ENCODE measurements at regions not wholly inside any gene's neighbourhood (a gene's known extent, or its start where the extent isn't known, plus 50 kb on each side); places are given as distances from the start of the nearest gene placed in this dataset.

DNA sequence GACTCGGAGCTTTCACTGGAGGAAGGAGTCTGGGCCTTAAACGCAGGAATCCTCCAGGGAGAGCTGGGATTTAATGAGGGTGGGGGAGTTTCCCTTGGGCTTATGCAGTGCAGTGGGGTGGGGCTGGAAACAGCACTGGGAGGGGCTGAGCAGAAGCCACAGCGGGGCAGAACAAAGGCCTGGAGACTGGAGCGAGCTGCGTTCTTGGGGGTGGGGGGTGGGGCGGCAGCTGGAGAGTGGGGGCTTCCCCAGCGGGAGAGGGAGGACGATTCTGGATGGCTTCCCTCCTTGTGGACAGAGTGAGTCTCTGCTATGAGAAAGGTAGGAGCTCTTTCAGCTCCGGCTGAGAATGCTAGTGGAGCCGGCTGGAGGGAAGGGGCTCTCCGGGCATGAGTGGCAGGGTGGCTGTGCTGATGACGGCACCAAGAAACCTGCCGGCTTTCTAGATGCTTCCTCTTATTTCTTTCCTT, 406.0 kb downstream of the SEC14L1 start:
- POLR2A ChIA-PET = interaction anchor here (1.6 kb wide), 1 partner anchor 10 kb away, joined by 5 read pairs; no protein-coding TSS in a partner anchor
- in situ Hi-C loops (cut with MboI) = loop anchor here (10.0 kb wide), 1 partner anchor 468 kb away; no protein-coding TSS in a partner anchor
- Histone ChIP-seq H3K36me3 (ENCODE audit: control insufficient read depth, insufficient read depth, low read length) (no peaks in the 10 kb centered on the region), H3K79me2 (ENCODE audit: control insufficient read depth, insufficient read depth, low read length) (no peaks in the 10 kb centered on the region), H3K4me1 (replicated peaks in 1 of 2; ENCODE audit: control insufficient read depth in 2 of 2, insufficient read depth in 2 of 2, low read length in 2 of 2) (peaks cover 7 to 11% of the 10 kb centered on the region in 2 experiments; a peak in 4 of 5 replicates), H4K20me1 (replicated peaks; ENCODE audit: control insufficient read depth, insufficient read depth, low read length) (peaks cover 8% of the 10 kb centered on the region), H3K27me3 (ENCODE audit: control insufficient read depth in 2 of 2, insufficient read depth in 2 of 2, low read length in 2 of 2) (peaks cover 21 to 50% of the 10 kb centered on the region in 2 experiments; a peak in 4 of 5 replicates), H3K4me3 (no peak overlapping the region), H3K4me2 (ENCODE audit: insufficient read depth, low read length) (no peak overlapping the region), H3K9me3 (replicated peaks; ENCODE audit: control insufficient read depth, insufficient read depth, low read depth, low read length) (no peaks in the 10 kb centered on the region), H3K27ac (ENCODE audit: extremely low read depth, low read depth, low read length) (no peak overlapping the region), H2AFZ (ENCODE audit: low read depth, low read length) (no peak overlapping the region), H3K9ac (ENCODE audit: insufficient read depth in 1 of 2, low read depth in 2 of 2, low read length in 2 of 2) (no peak overlapping the region), H3K9me1 (ENCODE audit: control insufficient read depth, insufficient read depth, low read length) (no peaks in the 10 kb centered on the region)
- TF ChIP-seq, protein P1, sequence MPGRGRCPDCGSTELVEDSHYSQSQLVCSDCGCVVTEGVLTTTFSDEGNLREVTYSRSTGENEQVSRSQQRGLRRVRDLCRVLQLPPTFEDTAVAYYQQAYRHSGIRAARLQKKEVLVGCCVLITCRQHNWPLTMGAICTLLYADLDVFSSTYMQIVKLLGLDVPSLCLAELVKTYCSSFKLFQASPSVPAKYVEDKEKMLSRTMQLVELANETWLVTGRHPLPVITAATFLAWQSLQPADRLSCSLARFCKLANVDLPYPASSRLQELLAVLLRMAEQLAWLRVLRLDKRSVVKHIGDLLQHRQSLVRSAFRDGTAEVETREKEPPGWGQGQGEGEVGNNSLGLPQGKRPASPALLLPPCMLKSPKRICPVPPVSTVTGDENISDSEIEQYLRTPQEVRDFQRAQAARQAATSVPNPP (IDR thresholded peaks at IDR 0.05; ENCODE audit: borderline replicate concordance, insufficient read depth, insufficient read length) = no peak
- TF ChIP-seq, protein P2, sequence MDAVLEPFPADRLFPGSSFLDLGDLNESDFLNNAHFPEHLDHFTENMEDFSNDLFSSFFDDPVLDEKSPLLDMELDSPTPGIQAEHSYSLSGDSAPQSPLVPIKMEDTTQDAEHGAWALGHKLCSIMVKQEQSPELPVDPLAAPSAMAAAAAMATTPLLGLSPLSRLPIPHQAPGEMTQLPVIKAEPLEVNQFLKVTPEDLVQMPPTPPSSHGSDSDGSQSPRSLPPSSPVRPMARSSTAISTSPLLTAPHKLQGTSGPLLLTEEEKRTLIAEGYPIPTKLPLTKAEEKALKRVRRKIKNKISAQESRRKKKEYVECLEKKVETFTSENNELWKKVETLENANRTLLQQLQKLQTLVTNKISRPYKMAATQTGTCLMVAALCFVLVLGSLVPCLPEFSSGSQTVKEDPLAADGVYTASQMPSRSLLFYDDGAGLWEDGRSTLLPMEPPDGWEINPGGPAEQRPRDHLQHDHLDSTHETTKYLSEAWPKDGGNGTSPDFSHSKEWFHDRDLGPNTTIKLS (IDR thresholded peaks at IDR 0.05; ENCODE audit: borderline replicate concordance, low read depth) = no peak
- TF ChIP-seq SMARCC2 (IDR thresholded peaks at IDR 0.05; ENCODE audit: low read depth) = no peak
- TF ChIP-seq, protein P3, sequence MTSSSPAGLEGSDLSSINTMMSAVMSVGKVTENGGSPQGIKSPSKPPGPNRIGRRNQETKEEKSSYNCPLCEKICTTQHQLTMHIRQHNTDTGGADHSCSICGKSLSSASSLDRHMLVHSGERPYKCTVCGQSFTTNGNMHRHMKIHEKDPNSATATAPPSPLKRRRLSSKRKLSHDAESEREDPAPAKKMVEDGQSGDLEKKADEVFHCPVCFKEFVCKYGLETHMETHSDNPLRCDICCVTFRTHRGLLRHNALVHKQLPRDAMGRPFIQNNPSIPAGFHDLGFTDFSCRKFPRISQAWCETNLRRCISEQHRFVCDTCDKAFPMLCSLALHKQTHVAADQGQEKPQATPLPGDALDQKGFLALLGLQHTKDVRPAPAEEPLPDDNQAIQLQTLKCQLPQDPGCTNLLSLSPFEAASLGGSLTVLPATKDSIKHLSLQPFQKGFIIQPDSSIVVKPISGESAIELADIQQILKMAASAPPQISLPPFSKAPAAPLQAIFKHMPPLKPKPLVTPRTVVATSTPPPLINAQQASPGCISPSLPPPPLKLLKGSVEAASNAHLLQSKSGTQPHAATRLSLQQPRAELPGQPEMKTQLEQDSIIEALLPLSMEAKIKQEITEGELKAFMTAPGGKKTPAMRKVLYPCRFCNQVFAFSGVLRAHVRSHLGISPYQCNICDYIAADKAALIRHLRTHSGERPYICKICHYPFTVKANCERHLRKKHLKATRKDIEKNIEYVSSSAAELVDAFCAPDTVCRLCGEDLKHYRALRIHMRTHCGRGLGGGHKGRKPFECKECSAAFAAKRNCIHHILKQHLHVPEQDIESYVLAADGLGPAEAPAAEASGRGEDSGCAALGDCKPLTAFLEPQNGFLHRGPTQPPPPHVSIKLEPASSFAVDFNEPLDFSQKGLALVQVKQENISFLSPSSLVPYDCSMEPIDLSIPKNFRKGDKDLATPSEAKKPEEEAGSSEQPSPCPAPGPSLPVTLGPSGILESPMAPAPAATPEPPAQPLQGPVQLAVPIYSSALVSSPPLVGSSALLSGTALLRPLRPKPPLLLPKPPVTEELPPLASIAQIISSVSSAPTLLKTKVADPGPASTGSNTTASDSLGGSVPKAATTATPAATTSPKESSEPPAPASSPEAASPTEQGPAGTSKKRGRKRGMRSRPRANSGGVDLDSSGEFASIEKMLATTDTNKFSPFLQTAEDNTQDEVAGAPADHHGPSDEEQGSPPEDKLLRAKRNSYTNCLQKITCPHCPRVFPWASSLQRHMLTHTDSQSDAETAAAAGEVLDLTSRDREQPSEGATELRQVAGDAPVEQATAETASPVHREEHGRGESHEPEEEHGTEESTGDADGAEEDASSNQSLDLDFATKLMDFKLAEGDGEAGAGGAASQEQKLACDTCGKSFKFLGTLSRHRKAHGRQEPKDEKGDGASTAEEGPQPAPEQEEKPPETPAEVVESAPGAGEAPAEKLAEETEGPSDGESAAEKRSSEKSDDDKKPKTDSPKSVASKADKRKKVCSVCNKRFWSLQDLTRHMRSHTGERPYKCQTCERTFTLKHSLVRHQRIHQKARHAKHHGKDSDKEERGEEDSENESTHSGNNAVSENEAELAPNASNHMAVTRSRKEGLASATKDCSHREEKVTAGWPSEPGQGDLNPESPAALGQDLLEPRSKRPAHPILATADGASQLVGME (CRISPR knock-in tag; IDR thresholded peaks at IDR 0.05) = no peak
- TF ChIP-seq FOXA3 (CRISPR knock-in tag; conservative IDR thresholded peaks at IDR 0.05 in 1 of 2, IDR thresholded peaks at IDR 0.05 in 1 of 2) = no peak
- no peak for TF ChIP-seq CBFA2T3 (IDR thresholded peaks at IDR 0.05)
- TF ChIP-seq, protein P4, sequence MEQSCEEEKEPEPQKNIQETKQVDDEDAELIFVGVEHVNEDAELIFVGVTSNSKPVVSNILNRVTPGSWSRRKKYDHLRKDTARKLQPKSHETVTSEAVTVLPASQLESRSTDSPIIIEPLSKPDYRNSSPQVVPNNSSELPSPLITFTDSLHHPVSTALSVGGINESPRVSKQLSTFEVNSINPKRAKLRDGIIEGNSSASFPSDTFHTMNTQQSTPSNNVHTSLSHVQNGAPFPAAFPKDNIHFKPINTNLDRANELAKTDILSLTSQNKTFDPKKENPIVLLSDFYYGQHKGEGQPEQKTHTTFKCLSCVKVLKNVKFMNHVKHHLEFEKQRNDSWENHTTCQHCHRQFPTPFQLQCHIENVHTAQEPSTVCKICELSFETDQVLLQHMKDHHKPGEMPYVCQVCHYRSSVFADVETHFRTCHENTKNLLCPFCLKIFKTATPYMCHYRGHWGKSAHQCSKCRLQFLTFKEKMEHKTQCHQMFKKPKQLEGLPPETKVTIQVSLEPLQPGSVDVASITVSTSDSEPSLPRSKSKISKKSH (CRISPR knock-in tag; IDR thresholded peaks at IDR 0.05) = no peak
- peak in 1 of 4 experiments; percentile 25 for DNase-seq (ENCODE audit: extremely low read depth in 1 of 4, low spot score in 3 of 4)
- WGBS (ENCODE audit: insufficient coverage, low coverage, missing lambda C conversion rate) = 11% methylated on average over 9 of the region's 13 CpGs
- CTCF ChIA-PET (ENCODE audit: low intra/inter-chr PET ratio) = no interaction called here
- no peak for FAIRE-seq
- BruUV-seq (replicated peaks) = no TSS peak
- peak; percentile 36; the same call in 1 of the 3 replicates for ATAC-seq
- intact Hi-C loops (cut with micrococcal nuclease) = no loop called here
